AG10803 (cell line): ENCODE measurements at regions not wholly inside any gene's neighbourhood (a gene's known extent, or its start where the extent isn't known, plus 50 kb on each side); places are given as distances from the start of the nearest gene placed in this dataset.
"Not testable (repeated sequence)": the region's sequence is repeated elsewhere in the genome, so short reads cannot be mapped to it uniquely, and the experiment has no call there.

Experiments
- DNase-seq: peaks from one replicate; pipeline ENCODE4 v3.0.0; 2010; ENCODE audit warnings: low read depth
- H3K4me3 ChIP-seq: 2 replicates; pipeline ENCODE4 v1.5.1; 2011; ENCODE audit warnings: mild to moderate bottlenecking, low read length, control low read depth
- CTCF ChIP-seq: conservative IDR thresholded peaks from 2 replicates; pipeline ENCODE4 v1.5.1; 2011; ENCODE audit warnings: mild to moderate bottlenecking, low read length, control low read depth, inconsistent platforms

DNA sequence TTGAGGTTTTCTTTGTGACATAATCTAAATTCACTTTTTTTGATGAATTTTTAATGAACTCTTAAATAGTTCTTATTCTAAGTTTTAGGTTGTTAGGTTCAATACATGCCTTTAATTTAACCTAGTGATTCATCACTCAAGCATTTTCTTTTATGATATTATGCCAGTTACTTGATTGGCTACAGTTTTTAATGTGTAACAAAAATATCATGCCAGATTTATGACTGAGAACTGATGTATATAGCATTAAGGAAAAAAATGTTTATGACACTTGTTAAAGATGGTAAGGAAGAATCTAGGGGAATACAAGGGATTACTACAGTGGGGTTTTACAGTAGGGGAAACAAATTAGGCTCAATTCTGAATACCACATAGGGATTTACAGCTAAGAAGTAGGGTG lies 103.1 kb downstream of the VGLL3 start:
- H3K4me3 ChIP-seq: no peak overlapping the region
- DNase-seq: no peak
- no peak for TF ChIP-seq CTCF

- no peak overlapping the region for H3K4me3 ChIP-seq
- no peak for DNase-seq
- TF ChIP-seq CTCF: no peak
Observed at GRCh38 chr3:86880066-86880465, 110.9 kb downstream of the VGLL3 start.

DNA sequence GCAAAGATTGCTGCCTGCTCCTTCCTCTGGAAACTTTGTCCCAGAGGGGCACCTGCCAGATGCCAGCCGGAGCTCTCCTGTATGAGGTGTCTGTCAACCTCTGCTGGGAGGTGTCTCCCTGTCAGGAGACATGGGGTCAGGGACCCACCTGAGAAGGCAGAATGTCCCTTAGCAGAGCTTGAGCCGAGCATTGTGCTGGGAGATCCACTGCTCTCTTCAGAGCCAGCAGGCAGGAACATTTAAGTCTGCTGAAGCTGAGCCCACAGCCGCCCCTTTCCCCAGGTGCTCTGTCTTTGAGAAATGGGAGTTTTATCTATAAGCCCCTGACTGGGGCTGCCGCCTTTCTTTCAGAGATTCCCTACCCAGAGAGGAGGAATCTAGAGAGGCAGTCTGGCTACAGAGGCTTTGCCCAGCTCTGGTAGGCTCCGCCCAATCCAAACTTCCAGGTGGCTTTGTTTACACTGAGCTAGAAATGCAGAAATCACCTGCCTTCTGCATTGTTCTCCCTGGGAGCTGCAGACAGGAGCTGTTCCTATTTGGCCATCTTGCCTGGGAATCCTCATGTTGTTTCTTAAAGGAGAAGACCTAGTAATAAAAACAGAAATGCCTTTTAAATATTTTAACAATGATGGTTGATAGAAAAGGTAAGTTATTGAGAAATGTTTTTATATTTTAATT lies 114.3 kb downstream of the VGLL3 start:
- not testable (repeated sequence) for H3K4me3 ChIP-seq, DNase-seq

DNA sequence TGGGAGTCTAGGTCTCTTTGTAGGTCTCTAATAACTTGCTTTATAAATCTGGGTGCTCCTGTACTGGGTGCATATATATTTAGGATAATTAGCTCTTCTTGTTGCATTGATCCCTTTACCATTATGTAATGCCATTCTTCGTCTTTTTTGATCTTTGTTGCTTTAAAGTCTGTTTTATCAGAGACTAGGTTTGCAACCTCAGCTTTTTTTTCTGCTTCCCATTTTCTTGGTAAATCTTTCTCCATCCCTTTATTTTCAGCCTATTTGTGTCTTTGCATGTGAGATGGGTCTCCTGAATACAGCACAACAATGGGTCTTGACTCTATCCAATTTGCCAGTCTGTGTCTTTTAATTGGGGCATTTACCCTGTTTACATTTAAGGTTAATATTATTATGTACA lies 116.2 kb downstream of the VGLL3 start:
- H3K4me3 ChIP-seq, DNase-seq: not testable (repeated sequence)

GRCh38 chr3:86869566-86869965 lies 121.4 kb downstream of the VGLL3 start:
- no peak overlapping the region for H3K4me3 ChIP-seq
- TF ChIP-seq CTCF: no peak
- DNase-seq: no peak

DNA sequence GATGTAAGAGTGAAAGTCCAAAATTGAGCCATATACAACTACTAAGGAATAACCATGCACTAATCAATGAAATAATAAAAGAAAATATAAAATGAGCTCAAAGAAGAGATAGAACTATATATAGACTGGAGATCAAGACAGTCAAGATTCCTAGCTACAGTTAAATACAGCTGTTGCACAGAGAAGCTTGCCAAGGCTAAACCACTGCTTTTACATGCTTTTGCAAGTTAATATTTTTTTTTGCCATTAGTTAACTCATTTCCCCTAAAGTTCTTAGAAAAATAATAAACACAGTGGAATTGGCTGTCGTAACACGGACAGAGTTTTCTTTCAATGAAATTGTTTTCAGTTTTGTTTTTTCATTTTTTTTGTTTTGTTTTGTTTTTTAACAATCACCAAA lies 123.0 kb downstream of the VGLL3 start:
- peak; percentile 86 for DNase-seq
- TF ChIP-seq CTCF: no peak
- no peak overlapping the region for H3K4me3 ChIP-seq

GRCh38 chr3:86865506-86865905 lies 125.4 kb downstream of the VGLL3 start:
- TF ChIP-seq CTCF: no peak
- H3K4me3 ChIP-seq: no peak overlapping the region
- peak; percentile 58 for DNase-seq

DNA sequence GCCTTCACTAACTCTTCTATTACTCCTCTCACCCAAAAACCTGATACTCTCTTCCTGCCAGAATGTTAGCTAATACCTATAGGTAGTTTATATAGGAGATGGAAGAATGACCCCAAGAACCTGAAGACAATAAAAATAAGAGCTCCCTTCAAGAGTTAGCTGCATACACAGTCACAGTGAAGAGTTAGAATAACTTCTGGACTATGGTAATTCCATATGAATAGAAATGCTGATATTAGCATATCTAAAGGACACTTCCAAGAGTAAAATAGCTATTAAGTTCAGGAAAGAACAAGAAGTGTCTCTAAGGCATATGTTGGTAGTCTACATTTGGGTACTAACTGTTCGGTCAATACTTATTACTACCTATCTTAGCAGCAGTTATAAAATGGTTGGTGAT lies 134.2 kb downstream of the VGLL3 start:
- H3K4me3 ChIP-seq: no peak overlapping the region
- no peak for DNase-seq
- no peak for TF ChIP-seq CTCF
